HepG2 (cell line): ENCODE measurements at regions not wholly inside any gene's neighbourhood (a gene's known extent, or its start where the extent isn't known, plus 50 kb on each side); places are given as distances from the start of the nearest gene placed in this dataset.

Source experiments
- EED ChIP-seq: sonication (generic); formaldehyde crosslinking; IDR thresholded peaks from 2 replicates; pipeline ENCODE4 v1.5.0; 2020; ENCODE audit warnings: mild to moderate bottlenecking, missing genetic modification reagents
- HINFP ChIP-seq: sonication (generic); formaldehyde crosslinking; IDR thresholded peaks from 2 replicates; pipeline ENCODE4 v1.4.0; 2020; ENCODE audit warnings: low read depth, mild to moderate bottlenecking, missing genetic modification reagents
- HMGXB3 ChIP-seq: sonication (generic); formaldehyde crosslinking; IDR thresholded peaks from 2 replicates; pipeline ENCODE4 v1.4.0; 2020; ENCODE audit warnings: missing genetic modification reagents, borderline replicate concordance
- MAFG ChIP-seq: sonication (generic); formaldehyde crosslinking; IDR thresholded peaks from 2 replicates; pipeline ENCODE4 v1.5.1; 2020; ENCODE audit warnings: mild to moderate bottlenecking, missing genetic modification reagents
- RAD21 ChIP-seq: fragments of 450-650 bp; formaldehyde crosslinking; IDR thresholded peaks from 2 replicates; pipeline ENCODE4 v1.5.0; 2020; ENCODE audit warnings: mild to moderate bottlenecking
- TP53 ChIP-seq: sonication (generic); formaldehyde crosslinking; conservative IDR thresholded peaks from 2 replicates; pipeline ENCODE4 v1.4.0; 2020; ENCODE audit warnings: missing genetic modification reagents
- ZNF275 ChIP-seq: sonication (generic); formaldehyde crosslinking; IDR thresholded peaks from 2 replicates; pipeline ENCODE4 v1.8.0; 2022; ENCODE audit warnings: missing genetic modification reagents, mild to moderate bottlenecking, inconsistent platforms, borderline replicate concordance
- ZNF589 ChIP-seq: sonication (generic); formaldehyde crosslinking; conservative IDR thresholded peaks from 2 replicates; pipeline ENCODE4 v1.8.0; 2022; ENCODE audit warnings: mild to moderate bottlenecking, moderate library complexity, missing genetic modification reagents
- TF ChIP-seq, protein P1 (sequence below): sonication (generic); formaldehyde crosslinking; IDR thresholded peaks from 2 replicates; pipeline ENCODE4 v1.5.0; 2020; ENCODE audit warnings: mild to moderate bottlenecking, missing genetic modification reagents, moderate library complexity
- TF ChIP-seq, protein P2 (sequence below): sonication (generic); formaldehyde crosslinking; IDR thresholded peaks from 2 replicates; pipeline ENCODE4 v1.8.1; 2023; ENCODE audit warnings: mild to moderate bottlenecking, missing genetic modification reagents, borderline replicate concordance

DNA sequence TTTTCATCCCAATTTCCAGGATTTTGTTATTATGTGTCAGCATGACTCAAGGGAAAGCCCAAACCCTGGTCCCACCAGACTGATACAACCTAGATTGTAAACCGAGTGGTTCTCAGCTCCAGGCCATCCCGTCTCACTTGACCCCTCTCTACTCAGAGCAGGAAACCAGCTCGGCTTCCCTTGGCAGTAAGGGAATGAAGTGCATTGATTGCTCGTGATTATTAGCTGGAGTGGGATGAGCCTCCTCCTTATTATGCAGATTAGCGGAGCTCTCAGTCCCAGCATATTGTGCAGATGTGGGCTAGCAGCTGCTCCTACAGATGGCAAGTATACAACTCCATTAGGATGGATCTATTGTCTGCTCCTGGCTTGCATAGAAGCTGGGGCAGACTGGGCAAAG, 167.6 kb downstream of the LNPK start:
- no peak for TF ChIP-seq HMGXB3
- TF ChIP-seq, protein P1, sequence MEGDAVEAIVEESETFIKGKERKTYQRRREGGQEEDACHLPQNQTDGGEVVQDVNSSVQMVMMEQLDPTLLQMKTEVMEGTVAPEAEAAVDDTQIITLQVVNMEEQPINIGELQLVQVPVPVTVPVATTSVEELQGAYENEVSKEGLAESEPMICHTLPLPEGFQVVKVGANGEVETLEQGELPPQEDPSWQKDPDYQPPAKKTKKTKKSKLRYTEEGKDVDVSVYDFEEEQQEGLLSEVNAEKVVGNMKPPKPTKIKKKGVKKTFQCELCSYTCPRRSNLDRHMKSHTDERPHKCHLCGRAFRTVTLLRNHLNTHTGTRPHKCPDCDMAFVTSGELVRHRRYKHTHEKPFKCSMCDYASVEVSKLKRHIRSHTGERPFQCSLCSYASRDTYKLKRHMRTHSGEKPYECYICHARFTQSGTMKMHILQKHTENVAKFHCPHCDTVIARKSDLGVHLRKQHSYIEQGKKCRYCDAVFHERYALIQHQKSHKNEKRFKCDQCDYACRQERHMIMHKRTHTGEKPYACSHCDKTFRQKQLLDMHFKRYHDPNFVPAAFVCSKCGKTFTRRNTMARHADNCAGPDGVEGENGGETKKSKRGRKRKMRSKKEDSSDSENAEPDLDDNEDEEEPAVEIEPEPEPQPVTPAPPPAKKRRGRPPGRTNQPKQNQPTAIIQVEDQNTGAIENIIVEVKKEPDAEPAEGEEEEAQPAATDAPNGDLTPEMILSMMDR: no peak
- TF ChIP-seq TP53 (CRISPR knock-in tag): no peak
- TF ChIP-seq ZNF275 (CRISPR knock-in tag): no peak
- TF ChIP-seq, protein P2, sequence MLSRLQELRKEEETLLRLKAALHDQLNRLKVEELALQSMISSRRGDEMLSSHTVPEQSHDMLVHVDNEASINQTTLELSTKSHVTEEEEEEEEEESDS (CRISPR knock-in tag): no peak
- no peak for TF ChIP-seq MAFG (CRISPR knock-in tag)
- TF ChIP-seq HINFP: no peak
- no peak for TF ChIP-seq RAD21
- TF ChIP-seq ZNF589 (CRISPR knock-in tag): no peak
- TF ChIP-seq EED: no peak
